ENCODE measurements at regions not wholly inside any gene's neighbourhood (a gene's known extent, or its start where the extent isn't known, plus 50 kb on each side); places are given as distances from the start of the nearest gene placed in this dataset.

GRCh38 chr5:175275748-175276147 lies 168.2 kb downstream of the DRD1 start:
- TF ChIP-seq CTCF (IDR thresholded peaks at IDR 0.05) (no peak), POLR2AphosphoS5 (IDR thresholded peaks at IDR 0.05) (no peak), EP300 (IDR thresholded peaks at IDR 0.05) (no peak)

Data from sigmoid colon (tissue), 4 donors.